ENCODE measurements at regions not wholly inside any gene's neighbourhood (a gene's known extent, or its start where the extent isn't known, plus 50 kb on each side); places are given as distances from the start of the nearest gene placed in this dataset.

GRCh38 chr11:92854162-92854561 is 115.3 kb upstream of the MTNR1B start:
- TF ChIP-seq CTCF (IDR thresholded peaks at IDR 0.05) (no peak), POLR2A (IDR thresholded peaks at IDR 0.05) (no peak)
